GM18502 (cell line): ENCODE measurements at regions not wholly inside any gene's neighbourhood (a gene's known extent, or its start where the extent isn't known, plus 50 kb on each side); places are given as distances from the start of the nearest gene placed in this dataset.
"Not testable (repeated sequence)": the region's sequence is repeated elsewhere in the genome, so short reads cannot be mapped to it uniquely, and the experiment has no call there.

Experiments used
- ATAC-seq: cut with Tn5 transposase; IDR thresholded peaks from one replicate; pipeline ENCODE4 v1.9.1; 2021; ENCODE audit warnings: mild to moderate bottlenecking; ENCODE audit not compliant: unreplicated experiment, poor library complexity

GRCh38 chr14:22276913-22277816 lies 311.9 kb downstream of the DAD1 start:
- no peak for ATAC-seq

GRCh38 chr14:22271838-22272799 lies 316.9 kb downstream of the DAD1 start:
- no peak for ATAC-seq

- ATAC-seq: no peak
Measured at GRCh38 chr14:22268875-22269274, 320.1 kb downstream of the DAD1 start.

DNA sequence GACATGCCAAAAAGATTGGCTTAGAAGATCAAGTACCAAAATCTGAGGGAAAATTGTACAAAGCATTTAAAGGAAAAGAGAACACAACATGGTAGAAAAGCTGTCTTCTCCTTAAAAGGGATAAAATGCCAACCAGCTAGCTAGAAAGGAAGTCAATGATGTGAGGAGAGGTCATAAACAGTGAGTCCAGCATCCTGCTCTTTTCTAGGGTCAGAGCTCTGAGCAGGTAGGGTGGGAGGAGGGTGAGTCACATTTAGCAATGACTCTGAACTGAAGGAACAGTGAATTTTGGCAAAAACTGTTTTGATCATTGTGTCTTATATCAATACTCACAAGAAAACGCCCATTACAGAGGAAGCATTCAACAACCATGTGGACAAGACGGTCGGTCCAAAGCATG lies 322.3 kb downstream of the DAD1 start:
- no peak for ATAC-seq

- ATAC-seq: no peak
Measured at GRCh38 chr14:22266142-22266442, 322.9 kb downstream of the DAD1 start.

DNA sequence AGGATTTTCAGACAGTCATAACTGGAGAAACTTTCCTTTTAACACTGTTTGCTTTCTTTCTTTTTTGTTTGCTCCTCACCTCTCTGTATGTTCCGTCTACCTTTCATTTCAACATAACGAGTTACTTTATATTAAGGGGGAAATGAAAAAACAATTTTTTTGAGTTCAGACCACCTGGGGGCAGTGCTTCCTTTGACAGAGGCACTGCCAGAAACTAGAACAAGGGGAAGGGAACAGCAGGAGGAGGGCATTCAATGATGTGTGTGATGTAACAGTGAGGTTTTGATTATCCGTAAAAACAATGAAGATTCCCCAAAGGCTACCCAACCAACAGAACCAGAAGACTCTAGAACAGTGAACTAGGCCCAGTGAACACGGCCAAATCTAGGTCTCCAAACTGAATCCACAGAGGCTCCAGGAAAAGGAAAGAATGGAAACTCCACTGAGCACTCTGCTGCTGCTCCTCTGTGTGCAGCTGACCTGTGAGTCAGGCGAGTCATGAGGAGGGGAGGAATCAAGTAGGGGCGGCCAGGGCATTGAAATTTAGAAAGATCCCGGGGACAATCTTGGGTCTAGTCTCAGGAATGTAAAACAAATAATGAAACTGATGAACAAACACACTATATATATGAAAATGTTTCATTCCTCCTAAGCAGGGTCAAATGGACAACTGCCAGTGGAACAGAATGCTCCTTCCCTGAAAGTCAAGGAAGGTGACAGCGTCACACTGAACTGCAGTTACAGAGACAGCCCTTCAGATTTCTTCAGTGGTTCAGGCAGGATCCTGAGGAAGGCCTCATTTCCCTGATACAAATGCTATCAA lies 323.5 kb downstream of the DAD1 start:
- no peak for ATAC-seq

DNA sequence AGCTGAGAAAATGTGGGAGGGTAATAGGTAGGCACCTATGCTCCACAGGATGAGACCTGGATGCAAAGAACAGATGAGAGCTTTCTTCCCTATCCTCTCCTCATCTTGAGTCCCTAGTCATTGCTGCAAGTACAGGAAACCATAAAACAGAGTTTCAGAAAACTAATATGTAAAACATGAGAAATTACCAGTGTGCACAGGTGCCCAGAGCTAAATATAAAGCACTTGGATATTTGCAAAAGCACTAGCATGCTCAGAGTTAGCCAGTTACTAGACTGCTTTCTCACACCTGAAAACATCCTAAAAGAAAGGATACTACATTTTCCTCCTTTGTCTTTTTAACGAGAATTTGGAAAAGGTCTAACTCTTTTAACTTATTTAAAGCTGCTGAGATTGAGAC lies 324.3 kb downstream of the DAD1 start:
- no peak for ATAC-seq

DNA sequence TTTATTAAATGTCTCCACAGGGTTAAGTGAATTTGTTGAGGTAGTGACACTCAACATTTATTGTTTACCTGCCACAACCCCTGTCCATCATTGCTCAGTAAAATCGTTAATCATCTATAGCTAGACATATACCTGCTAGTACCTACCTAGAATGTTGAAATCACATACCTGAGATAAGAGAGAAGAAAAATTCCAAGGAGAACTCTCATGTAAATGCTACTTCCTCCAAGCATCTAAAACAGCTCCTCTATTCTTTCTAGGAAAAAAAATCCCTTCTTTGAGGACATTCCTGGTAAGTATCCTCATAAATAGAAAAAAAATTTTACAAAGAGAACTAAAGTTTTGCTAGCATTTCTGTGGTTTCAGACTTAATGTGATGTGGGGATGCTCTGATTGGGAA lies 325.1 kb downstream of the DAD1 start:
- ATAC-seq: no peak

DNA sequence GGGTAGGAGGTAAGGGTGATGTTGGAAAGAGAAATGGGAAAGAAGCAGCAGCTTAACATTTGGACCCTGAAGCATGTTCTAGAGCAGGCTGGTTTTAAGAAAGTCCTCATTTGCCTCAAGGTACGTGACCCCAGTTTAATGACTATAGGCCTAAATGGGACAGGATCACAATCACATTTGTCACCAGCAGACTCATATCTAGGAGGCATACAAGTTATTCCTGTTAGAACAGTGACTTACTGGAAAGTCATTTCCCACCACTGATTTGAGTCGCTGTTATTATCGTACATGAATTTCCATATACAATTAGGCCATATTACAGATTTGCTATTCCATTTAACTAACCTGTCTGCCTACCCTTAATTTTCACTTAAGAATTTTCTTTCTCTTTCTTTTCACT lies 326.1 kb downstream of the DAD1 start:
- ATAC-seq: no peak

GRCh38 chr14:22255017-22255950 lies 333.7 kb downstream of the DAD1 start:
- no peak for ATAC-seq

DNA sequence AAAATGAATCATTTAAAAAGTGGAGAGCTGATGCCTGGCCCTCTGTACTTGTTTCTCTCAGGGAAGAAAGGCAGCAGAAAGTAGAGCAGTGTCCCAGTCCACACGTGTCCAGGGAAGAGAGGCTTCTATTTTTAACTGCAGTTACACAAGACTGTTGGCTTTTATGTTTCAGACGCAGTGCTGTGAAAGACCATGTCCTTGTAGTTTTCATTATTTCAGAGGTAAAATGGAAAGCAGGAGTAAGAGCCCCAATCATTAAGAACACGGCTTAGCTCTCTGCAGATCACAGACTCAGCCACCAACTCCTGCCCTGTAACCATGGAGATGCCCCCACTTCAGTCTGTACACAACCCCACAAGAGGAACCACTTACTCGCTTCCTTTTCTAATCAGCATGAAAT lies 336.3 kb downstream of the DAD1 start:
- no peak for ATAC-seq

DNA sequence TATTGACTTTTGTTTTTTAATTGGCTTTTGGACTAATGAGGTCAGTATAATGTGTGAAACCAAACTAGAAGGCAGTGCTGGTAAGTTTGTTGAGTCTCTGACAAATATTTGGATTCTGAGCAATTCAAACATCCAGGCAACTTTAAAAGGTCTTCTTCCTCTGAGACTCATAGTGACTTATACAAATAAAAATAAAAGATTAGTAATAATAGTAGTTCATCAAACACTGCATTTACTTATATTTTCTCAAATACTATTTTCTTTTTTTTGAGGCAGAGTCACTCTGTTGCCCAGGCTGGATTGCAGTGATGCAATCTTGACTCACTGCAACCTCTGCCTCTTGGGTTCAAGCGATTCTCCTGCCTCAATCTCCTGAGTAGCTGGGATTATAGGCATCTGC lies 337.9 kb downstream of the DAD1 start:
- ATAC-seq: no peak

DNA sequence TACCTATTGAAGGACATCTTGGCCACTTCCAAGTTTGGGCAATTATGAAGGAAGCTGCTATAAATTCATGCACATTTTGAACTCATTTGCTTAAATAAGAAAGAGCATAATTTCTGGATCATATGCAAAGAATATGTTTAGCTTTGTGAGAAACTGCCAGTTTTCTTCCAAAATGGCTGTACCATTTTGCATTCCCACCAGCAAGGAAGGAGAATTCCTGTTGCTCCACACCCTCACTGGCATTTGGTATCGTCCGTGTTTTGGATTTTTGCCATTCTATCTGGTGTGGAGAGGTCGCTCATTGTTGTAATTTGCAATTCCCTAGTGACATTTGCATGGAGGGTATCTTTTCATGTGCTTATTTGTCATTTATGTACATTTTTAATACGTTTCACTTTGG lies 339.3 kb downstream of the DAD1 start:
- no peak for ATAC-seq

DNA sequence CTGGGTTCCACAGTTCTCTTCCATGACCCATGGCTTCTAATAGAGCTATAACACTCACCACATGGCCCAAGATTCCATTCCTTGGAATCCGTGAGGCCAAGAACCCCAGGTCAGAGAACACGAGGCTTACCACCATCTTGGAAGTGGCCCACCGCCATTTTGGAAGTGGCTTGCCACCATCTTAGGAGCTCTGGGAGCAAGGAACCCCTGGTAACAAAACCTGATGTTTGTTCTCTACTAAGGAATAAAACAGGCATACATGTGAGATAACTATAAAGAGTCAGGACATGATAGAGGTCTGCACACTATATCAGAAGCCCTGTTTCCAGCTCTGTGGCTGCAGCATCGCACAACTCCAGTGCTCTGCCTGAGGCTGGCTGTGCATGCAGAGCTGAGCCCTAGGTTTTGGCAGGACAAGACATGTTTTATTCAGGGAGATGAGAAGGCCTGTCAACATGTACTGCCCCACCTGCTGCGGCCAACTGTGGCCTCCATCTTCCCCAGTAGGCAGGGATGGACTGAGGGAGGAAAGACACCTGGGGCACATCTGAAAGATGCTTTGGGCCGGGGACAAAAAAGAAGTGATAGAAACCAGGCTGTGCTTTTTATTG lies 344.9 kb downstream of the DAD1 start:
- no peak for ATAC-seq

- not testable (repeated sequence) for ATAC-seq
Measured at GRCh38 chr14:22238320-22238719, 350.7 kb downstream of the DAD1 start.

GRCh38 chr14:22233377-22233776 lies 355.6 kb downstream of the DAD1 start:
- no peak for ATAC-seq

DNA sequence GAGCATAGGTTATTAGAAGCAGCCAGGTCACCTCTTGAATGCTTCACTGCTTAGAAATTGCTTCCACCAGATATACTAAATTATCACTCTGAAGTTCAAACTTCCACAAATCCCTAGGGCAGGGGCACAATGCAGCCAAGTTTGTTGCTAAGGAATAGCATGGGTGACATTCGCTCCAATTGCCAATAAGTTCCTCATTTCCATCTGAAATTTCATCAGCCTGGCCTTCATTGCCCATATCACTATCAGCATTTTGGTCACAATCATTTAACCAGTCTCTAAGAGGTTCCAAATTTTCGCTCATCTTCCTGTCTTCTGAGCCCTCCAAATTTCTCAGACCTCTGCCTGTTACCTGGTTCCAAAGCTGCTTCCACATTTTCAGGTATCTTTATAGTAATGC lies 356.1 kb downstream of the DAD1 start:
- no peak for ATAC-seq

- no peak for ATAC-seq
Measured at GRCh38 chr14:22232486-22232885, 356.5 kb downstream of the DAD1 start.

DNA sequence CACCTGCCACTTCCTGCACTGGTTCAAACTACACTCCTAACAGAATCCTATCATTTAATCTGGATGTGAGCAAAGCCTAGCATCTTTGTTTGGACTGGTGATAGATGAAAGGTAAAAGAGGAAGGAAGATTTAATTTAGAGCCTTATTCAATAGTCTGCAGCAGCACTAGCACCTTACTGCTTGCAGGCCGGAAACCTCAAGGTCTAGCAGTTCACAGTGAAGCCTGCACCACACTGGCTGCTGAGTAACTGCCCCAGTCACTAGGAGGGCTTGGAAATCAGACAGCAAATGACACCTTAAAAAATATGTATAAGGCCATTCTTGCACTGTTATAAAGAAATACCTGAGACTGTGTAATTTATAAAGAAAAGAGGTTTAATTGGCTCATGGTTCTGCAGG lies 358.0 kb downstream of the DAD1 start:
- ATAC-seq: peak; percentile 75
